HG03442 (cell line): ENCODE measurements at regions not wholly inside any gene's neighbourhood (a gene's known extent, or its start where the extent isn't known, plus 50 kb on each side); places are given as distances from the start of the nearest gene placed in this dataset.
A peak's percentile ranks its signal among the peaks of the same experiment; 100 is the strongest.

Experiments used
- ATAC-seq: cut with Tn5 transposase; IDR thresholded peaks from one replicate; pipeline ENCODE4 v1.9.1; 2021; ENCODE audit warnings: mild to moderate bottlenecking, moderate library complexity; ENCODE audit not compliant: unreplicated experiment

DNA sequence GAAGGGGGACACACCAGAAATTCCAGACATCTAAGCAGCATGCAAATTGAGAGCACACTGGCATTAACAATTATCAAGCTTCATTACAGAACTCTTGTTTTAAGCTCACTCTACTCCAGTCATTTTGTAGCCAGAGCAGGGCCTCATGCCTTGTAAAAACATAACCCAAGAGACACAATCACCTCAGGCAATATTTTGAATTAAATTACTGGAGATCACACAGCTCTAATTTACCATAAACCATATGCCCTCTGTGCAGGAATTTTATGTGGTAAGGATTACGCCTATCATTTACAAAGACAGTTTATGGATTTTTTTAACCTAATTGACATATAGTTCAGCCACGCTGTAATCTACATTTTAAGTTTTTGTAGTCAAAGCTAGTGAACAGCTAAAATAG lies 414.1 kb upstream of the DDI1 start:
- no peak for ATAC-seq

DNA sequence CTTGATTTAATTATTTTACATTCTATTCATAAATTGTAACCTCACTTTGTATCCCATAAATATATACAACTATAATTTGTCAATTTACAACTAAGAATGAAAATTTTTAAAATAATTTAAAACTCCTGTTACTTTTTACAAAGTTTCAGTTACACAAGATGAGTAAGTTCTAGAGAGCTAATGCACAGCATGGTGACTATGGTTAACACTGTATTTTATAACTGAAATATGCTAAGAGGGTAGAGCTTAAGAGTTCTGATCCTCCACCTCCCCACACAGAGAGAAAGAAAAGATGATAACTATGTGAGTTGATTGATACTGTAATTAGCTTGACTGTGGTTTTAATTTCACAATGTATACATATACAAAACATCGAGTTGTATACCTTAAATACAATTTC lies 412.5 kb upstream of the DDI1 start:
- ATAC-seq, result no peak

DNA sequence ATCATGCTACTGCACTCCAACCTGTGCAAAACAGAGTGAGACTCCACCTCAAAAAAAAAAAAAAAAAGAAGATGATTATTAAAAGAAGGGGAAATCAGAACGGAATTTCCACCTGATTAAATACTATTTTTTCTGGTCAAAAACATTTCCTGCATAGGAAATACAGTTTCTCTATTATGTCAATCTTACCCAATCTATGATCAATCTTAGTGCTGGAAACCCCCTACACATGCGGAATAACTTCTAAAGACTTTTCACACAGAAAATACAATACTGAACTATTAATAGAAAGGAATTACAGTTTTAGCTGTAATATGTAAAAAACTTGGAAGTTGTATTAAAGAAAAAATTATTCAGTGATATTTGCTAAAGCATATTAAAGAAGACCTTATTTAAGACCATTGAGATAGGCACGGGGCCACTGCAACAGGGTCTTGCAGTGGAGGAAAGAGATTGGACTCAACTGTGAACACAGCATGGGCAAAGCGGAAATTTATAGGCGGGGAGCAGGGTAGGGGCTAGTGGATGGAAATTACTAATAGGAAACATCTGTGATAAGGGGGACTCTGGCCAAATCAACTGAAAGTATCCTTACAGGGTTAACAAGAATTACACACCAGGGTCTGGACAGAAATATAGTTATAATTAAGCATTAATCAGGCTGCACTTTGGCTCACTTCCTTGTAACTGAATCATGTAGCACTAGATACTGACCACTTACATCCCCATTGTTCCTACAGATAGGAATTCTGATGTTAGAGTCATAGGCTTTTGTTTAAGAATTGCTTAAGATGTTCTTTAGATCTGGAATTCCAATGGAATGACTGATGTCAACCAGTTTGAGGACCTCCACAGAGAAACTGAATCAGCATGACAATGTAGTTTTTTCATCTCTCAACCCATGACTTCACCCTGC lies 411.5 kb upstream of the DDI1 start:
- ATAC-seq, result no peak

DNA sequence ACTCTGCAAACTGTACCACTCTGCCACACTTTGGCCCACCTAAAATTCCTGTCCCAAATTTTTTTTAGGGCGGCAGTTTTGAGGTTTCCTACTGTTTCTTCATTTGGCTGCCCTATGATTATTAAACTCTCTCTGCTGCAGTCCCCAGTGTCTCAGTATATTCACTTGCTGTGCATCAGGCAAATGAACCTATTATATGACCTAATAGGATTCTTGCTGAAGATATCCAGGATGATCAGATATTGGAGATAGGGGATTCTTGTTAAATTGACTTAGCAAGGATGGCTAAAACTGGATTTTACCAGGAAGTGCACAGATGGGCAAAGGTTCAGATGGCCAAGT lies 410.8 kb upstream of the DDI1 start:
- no peak for ATAC-seq

DNA sequence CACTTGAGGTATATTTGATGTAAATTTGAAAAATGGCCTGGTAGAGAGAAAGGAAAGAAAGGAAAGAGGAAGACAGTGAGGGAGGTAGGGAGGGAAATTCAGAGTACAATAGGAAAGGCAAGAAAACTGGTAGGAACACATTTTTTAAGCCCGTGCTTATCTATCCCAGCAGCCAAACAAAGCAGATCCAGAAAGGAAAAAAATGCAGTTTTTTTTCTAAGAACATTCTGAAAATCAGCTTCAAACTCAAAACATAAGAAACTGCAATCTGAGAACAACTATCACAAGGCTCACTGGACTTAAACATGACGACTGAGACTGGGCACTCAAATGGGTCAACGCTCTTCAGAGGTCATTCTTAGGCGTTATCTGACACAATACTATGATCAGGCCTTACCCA lies 408.3 kb upstream of the DDI1 start:
- no peak for ATAC-seq

DNA sequence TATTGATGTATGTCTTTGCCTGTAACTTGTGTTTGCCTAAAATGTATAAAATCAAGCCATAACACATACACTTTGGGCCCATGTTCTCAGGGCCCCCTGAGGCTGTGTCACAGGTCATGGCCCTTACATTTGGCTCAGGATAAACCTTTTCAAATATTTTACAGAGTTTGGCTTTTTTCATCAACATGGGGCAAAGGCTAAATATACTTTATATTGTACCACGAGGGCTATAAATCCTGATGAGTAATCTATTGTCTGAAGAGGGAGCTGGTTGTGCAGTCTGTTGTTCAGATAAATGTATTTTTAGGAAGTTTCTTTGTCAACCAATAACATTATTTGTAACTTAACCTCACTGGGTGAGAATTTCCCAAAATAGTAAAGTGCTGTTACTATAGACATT lies 404.6 kb upstream of the DDI1 start:
- no peak for ATAC-seq

DNA sequence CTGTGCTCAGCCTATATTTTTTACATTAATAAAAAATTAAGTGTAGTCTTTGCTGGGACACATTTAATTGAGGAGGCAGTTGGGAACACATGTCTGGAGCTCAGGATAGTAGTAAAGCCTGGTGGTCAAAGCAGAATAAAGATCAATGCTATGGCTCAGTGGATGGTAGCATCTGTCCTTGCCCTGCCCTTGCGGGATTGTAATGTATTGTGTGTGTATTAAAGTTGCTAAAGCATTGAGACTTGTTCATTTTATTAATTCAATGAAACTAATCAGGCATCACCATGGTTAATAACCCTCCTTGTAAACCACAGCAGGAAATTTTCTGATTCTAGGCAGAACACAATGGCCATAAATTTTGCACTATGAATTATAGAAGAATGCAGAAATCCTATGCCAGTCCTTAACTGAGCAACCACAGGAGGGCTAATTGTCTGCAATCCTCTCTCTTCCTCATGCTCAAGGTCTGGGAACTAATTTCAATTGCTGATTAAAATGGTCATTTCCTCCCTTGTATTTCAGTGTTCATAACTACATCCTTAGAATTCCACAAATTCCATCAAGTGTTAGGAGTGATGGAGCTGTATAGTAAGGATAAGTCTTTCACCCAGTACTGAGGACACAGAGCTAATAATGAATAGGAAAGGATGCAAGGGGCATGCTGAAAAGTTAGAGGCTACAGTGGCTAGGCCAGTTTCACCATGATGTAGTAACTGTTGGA lies 403.2 kb upstream of the DDI1 start:
- no peak for ATAC-seq

DNA sequence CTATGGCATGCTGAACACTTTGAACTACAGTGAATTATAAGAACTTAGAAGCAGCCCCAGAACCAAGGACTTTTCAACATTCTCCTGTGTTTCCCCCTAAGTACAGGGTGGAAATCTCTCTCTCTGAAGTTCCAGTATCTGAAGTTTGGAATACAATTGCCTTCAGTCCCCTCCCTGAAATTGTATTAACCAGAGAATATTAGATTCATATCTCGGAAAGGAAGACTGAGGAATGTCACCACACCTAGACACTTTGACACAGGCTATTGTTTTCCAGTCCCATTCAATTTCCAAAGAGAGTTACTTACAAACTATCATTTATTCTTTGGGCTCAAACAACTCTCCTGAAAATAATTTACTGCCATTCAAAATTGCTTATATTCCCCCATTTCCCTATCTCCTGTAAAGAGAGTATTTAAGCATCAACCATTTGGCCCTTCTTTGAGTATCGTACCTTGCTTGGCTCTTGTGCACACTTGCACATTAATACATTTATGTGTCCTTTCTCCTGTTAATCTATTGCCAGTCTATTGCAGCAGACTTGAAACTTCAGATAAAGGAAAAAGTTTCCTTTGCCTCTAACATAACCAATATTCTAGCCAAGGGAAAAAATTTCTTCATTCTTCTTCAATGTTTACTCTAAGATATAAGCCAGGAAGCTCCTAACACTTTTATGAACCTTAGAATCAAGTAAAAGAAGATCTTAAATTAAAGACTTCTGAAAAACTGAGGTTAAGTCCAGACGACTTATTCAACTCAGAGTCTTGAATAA lies 402.4 kb upstream of the DDI1 start:
- no peak for ATAC-seq

DNA sequence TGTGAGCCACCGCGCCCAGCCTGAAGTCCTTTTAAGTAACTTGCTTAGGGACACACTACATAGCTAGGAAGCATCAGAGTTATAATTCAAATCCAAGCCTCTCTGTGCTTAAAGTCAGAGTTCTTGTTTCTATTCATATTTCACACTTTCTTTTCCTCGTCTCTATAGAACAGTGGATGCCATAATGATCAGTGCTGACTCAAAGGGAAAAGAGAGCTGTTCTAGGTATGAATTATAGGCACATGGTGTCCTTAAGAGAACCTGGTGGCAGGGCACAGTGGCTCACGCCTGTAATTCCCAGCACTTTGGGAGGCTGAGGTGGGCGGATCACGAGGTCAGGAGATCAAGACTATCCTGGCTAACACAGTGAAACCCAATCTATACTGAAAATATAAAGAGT lies 400.2 kb upstream of the DDI1 start:
- peak; percentile 58 for ATAC-seq

DNA sequence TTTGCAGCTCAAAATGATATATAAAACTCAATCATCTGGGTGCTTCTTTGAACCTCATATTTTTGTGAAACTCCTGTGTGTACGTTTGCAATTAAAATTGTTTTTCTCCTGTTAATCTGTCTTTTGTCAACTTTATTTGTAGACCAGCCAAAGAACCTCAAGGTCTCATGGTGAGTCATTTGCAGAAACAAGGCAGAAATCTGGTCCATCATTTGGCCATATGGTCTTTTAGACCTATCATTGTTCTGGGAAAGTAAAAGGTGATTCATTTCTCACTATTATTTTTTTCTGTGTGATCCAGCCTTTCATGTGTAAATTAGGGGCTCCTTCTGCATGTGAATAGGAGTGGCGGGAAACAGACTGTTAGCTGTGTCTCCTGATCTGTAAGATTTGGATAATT lies 399.1 kb upstream of the DDI1 start:
- ATAC-seq, result no peak

DNA sequence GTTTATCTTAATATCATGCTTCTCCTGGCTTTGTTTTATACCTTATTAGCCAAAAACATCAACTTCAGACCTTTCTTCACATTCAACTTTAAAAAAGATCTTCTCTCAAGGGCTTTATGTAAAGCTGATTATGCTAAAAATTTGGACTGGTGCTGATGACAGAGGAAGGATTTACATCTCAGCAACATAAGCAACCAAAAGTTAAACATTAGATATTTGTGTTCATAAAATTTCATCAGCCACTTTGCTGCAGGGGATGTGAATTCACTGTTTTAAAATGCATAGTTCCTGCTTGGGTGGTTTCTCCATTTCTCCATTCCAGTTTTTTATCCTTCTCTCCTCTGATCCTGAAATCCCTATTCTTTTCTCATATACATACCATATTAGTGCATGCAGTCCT lies 398.6 kb upstream of the DDI1 start:
- no peak for ATAC-seq

DNA sequence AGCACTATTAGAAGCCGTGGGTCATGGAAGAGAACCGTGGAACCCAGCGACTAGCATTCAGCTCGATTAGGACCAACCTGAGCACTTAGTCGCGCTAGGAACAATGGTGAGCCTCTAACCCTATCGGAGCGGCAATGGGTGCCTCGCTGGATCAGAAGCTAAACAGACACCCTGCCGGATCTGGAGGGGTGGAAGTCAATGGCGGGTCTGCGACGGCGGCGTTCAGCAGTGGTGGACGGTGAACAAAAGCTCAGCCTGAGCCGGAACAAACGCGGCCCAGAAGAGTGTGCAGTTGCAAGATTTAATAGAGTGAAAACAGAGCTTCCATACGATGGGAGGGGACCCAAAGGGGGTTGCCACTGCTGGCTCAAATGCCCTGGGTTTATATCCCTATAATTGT lies 391.8 kb upstream of the DDI1 start:
- ATAC-seq, result no peak

DNA sequence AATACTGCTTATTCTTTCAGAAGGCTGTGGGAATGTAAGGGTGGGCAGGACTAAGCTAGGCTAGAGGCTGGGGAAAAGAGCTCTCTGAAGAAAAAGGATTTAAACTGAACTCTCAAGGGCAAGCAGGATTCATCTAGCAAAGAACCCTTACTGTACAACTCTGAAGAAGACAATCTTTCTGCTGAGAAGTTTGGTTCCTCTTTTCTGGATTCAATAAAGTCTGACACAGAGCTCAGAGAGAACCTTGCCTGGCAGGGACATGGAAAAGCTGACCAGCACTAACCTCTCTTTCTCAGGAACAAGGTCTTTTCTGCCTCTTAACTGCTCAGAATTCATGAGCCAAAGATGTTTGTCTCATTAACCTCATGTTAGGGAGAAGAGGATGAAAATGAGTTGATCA lies 388.4 kb upstream of the DDI1 start:
- ATAC-seq, result no peak

DNA sequence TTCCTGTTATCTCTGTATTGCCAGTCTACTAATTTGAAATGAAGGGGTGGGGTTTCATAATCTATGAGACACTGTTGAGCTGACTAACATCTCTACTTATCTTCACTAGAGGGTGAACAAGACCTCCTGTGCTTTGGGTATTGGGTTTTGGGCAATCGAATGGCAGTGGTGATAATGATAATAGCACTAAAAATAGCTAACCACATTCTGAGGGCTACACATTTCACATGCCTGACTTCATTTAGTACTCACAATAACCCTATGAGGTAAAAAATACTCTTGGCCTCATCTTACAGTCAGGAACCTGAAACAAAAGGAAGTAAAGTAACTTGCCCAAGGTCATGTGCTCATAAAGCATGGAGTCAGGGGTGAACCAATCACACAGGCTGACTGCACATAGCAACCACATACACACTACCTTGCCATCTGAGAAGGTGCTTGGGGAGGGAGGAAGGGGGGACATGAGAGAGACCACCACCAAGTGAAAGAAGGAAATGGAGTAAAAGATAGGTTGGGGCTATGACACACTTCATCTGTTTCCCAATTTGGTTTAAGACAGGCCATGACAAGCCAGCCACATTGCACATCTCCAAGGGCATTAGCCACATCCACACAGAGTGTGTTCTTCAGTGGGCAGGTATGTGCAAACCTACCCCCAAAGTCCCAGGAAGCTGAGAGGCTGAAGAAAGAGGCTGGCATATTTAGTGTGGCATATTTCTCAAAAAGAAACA lies 387.6 kb upstream of the DDI1 start:
- ATAC-seq, result peak; percentile 45

DNA sequence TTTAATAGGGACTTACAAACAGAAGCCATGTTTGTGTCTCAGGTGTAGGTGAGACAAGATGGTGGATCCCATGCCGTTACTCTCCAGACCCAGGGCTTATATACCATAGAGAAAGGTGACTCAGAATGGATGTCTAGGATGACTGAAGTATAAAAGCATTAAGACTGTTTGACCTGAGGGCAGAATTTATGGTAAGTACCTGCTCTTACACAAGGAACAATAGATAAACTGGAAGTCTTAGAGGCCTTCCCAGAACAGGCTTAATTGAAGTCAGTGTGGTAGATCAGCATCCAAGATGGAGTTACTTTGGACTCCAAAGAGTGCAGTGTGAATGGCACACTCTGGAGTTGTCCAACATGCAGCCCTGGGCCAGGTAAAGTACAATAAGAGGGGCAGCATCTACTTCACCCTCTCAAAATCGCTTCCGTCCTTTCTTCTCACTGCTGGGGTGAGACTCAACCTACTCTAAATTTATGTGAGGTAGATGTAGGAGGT lies 387.0 kb upstream of the DDI1 start:
- no peak for ATAC-seq

DNA sequence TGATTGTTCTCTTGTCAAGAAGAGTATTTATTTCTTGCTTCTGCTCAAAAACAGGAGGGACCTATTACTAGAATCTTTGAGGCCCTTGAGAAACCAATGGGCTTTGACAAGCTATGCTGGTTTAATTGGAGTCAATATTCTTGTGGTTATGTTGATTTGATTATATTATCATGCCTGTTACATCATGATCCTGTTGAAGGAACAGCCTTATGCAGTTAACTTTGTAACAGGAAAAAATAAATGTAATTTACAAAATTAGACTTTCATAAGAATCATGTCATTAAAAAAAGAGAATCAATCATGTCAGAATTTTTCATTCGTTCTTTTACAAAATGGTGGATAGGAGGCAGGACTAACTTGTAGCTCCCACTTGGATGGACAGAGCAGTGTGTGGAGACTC lies 386.1 kb upstream of the DDI1 start:
- no peak for ATAC-seq

DNA sequence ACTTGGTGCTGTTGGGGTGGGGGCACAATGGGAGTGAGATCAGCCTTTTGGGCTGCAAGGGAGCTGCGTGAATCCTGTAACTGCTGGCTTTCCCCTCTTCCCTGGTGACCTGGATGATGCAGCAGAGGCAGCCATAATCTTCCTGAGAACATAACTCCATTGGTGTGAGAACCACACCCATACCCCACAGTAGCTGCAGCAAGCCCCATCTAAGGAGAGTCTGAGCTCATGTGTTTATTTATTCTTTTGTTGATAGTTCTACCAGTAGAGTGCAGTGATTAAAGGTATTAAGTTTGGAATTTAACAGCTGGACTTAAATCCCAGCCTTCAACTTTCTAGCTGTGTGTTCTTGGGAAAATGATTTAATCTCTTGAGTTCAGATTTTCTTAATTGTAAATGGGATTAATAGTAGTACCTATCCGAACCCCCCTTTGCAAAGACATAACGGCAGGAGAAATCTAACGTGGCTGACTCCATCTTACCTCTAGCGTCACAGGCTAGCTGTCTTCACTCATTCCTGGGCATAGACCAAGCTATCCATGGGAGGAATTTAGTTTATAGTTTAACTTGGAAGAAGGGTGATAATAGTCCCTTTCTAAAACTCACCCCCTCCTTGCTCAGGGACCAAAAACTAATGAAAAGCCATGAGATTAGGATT lies 385.0 kb upstream of the DDI1 start:
- no peak for ATAC-seq

DNA sequence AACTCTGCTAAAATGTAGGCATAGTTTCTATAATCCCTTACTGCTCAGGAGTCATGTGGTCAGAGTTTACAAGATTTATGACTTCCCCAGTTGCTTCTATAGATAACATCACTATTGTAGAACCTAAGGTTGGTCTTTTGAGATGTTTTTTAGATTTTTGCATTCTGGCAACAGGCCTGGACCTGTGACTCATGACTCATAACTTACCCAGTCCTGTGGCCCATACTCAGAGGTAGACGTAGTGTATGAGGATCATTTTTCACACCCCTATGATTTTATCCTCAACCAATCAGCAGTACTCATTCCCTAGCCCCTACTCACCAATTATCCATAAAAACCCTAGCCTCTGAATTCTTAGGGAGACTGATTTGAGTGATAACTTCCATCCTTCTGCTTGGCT lies 384.4 kb upstream of the DDI1 start:
- no peak for ATAC-seq

DNA sequence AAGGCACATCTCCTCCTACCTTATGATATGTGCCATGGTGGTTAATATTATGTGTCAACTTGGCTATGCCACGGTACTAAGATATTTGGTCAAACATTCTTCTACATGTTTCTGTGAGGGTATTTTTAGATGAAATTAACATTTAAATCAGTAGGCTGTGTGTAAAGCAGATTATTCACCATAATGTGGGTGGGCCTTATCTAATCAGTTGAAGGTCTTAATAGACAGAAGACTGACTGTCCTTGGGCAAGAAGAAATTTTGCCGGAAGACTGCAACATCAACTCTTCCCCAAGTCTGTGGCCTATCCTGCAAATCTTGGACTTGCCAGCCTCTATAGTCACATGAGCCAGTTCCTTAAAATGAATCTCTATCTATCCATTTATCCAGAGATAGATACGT lies 380.1 kb upstream of the DDI1 start:
- ATAC-seq, result no peak

DNA sequence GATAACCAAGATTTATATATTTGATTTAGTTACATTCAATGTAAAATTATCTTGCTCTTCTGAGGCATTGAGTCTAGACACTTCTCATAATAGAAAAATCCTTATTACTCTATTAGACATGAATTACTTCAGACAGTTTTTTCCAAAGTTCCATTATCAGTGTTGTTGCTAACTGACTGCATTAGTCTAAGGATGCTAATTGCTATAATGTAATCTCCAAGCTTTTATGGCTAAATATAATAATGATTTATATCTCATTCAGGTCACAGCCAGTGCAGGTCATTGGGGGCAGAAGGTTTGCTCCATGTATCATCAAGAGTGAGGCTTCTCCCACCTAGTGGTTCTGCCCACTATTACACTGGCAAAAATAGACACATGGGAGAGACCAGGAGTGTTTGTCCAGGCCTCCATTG lies 377.2 kb upstream of the DDI1 start:
- no peak for ATAC-seq
